ENCODE measurements at regions not wholly inside any gene's neighbourhood (a gene's known extent, or its start where the extent isn't known, plus 50 kb on each side); places are given as distances from the start of the nearest gene placed in this dataset.

GRCh38 chrX:40368611-40369061 is 212.1 kb upstream of the ATP6AP2 start:
- no TSS peak for BruUV-seq (replicated peaks)
- no peaks in the 10 kb centered on the region; the same call in 2 of the 3 replicates for H3K9me3 ChIP-seq (replicated peaks; ENCODE audit: control insufficient read depth, insufficient read depth, low read length)
- no peaks in the 10 kb centered on the region for H3K4me1 ChIP-seq (ENCODE audit: control insufficient read depth, insufficient read depth, low read length)
- no peak for DNase-seq (ENCODE audit: low read depth, low spot score)
- FAIRE-seq = no peak
- H3K27me3 ChIP-seq (replicated peaks in 1 of 2; ENCODE audit: control insufficient read depth in 2 of 2, insufficient read depth in 2 of 2, low read length in 1 of 2) = no peaks in the 10 kb centered on the region
- ChIA-PET SMC1A (ENCODE audit: uncharacterized antibody, unreplicated experiment) (no interaction called here), CTCF (no interaction called here), POLR2A (no interaction called here), RAD21 (ENCODE audit: unreplicated experiment) (no interaction called here)
- H3K4me2 ChIP-seq (ENCODE audit: control insufficient read depth, insufficient read depth) = no peak overlapping the region
- no peak overlapping the region for H3K4me3 ChIP-seq
- no peaks in the 10 kb centered on the region for H4K20me1 ChIP-seq (ENCODE audit: control insufficient read depth, insufficient read depth)
- no peaks in the 10 kb centered on the region for H3K36me3 ChIP-seq (ENCODE audit: control insufficient read depth in 2 of 2, insufficient read depth in 2 of 2, low read length in 1 of 2)
- intact Hi-C loops (cut with micrococcal nuclease; ENCODE audit: unreplicated experiment) (no loop called here), in situ Hi-C loops (cut with MboI) (no loop called here)
- no peak overlapping the region for H3K27ac ChIP-seq (ENCODE audit: control insufficient read depth, insufficient read depth)
- WGBS (ENCODE audit: insufficient coverage, insufficient replicate concordance, low lambda C conversion rate, missing lambda C conversion rate) = 22% methylated on average over 6 of the region's 6 CpGs
- H3K79me2 ChIP-seq (ENCODE audit: control insufficient read depth, insufficient read depth, low read length) = no peaks in the 10 kb centered on the region
- no peak overlapping the region for H3K9ac ChIP-seq (ENCODE audit: control insufficient read depth, insufficient read depth, low read length)
- ATAC-seq = no peak
- H2AFZ ChIP-seq (ENCODE audit: control insufficient read depth, low read depth, low read length) = no peak overlapping the region
- TF ChIP-seq, protein P1, sequence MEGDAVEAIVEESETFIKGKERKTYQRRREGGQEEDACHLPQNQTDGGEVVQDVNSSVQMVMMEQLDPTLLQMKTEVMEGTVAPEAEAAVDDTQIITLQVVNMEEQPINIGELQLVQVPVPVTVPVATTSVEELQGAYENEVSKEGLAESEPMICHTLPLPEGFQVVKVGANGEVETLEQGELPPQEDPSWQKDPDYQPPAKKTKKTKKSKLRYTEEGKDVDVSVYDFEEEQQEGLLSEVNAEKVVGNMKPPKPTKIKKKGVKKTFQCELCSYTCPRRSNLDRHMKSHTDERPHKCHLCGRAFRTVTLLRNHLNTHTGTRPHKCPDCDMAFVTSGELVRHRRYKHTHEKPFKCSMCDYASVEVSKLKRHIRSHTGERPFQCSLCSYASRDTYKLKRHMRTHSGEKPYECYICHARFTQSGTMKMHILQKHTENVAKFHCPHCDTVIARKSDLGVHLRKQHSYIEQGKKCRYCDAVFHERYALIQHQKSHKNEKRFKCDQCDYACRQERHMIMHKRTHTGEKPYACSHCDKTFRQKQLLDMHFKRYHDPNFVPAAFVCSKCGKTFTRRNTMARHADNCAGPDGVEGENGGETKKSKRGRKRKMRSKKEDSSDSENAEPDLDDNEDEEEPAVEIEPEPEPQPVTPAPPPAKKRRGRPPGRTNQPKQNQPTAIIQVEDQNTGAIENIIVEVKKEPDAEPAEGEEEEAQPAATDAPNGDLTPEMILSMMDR (IDR thresholded peaks at IDR 0.05 in 2 of 3, conservative IDR thresholded peaks at IDR 0.05 in 1 of 3; ENCODE audit: control insufficient read depth in 2 of 3, extremely low read depth in 1 of 3, insufficient read depth in 1 of 3, low read depth in 3 of 3, low read length in 3 of 3) = no peak
- TF ChIP-seq NFIC (IDR thresholded peaks at IDR 0.05; ENCODE audit: low read depth, low read length) (no peak), NBN (IDR thresholded peaks at IDR 0.05) (no peak), IKZF1 (conservative IDR thresholded peaks at IDR 0.05) (no peak), HSF1 (IDR thresholded peaks at IDR 0.05; ENCODE audit: low read depth, low read length) (no peak), NFYB (IDR thresholded peaks at IDR 0.05; ENCODE audit: insufficient read depth, low read depth, low read length) (no peak)
